ENCODE measurements at regions not wholly inside any gene's neighbourhood (a gene's known extent, or its start where the extent isn't known, plus 50 kb on each side); places are given as distances from the start of the nearest gene placed in this dataset.

DNA sequence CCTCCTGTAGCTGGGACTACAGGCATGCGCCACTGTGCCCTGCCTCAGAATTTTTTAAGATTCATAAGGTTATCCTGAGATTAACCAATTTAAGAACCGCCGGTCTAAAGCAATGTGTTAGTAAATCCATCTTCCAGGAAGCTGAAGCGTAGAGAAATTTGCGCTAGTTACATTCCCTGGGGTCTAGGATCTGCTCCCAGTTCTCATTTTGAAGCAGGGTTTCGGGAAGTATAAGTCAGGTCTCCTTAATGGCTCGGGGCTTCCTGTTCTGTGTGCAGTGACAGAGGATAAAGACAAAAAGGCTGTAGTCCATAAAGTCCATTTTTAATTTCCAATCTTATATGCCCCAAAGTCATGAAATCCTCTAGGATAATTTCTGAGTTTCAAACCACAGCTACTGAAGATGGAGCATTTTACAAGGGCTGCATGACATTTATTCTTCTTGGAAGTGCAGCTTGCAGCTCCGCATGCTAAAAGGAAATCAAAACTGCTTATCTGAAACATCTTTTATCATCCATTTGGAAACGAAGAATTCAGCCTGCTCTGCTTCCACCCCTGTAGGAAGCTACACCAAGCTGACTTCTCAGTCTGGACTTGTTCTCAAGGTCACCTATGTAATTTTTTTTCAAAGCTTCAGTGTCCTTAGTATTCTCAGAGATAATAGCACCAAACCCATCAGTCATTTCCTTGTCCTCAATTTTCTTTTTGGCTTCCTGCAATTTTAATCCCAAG is 326.1 kb downstream of the PRL start:
- DNase-seq: no peak

DNA sequence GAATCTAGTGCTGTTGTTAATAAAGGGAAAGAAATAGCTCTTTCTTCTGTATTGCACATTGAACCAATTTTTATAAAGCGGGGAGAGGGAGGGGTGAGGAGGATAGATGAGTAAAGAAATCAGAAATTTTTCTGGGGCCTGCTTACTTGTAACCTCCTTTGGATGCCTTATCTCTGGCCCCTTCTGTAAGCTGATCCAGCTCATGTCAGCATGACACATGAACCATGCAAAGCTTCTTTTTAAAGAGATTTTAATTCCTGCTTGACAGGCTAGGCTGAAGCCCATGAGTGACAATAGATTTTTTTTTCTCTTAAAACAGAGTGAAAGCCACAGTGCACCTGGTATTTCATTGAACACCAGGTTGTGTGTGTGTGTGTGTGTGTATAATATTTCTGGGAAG is 325.3 kb downstream of the PRL start:
- no peak for DNase-seq

DNA sequence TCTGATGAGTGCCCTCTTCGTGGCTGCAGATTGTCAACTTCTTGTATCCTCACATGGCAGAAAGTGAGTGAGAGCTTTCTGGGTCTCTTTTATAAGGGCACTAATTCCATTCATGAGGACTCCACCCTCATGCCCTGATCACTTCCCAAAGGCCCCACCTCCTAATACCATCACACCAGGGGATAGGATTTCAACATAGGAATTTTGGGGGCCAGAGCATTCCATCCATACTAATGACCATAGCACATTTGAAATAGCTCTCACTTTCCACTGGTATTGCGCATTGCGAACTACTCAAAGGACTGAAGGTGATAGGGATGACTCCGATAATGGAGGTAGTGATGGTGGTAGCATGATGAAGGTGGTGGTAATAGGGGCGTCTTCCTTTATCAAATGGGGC is 324.3 kb downstream of the PRL start:
- DNase-seq: no peak

DNA sequence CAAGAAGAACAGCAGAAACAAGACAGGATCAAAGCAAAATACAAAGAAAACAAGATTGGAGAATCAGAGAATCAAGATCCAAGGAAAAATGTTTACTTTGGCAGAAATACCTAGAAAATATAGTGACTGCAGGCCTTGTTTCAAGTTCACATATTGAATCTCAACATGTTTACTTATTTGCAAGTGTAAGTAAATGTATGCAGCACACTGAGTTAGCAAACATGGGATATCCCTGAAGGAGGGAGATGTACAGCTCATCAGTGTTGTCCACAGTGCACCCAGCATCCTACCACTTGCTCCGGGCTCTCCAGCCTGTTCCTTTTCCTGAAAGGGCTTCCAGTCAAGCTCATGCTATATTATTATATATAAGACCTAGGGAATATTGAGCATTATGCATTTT is 319.5 kb downstream of the PRL start:
- DNase-seq: no peak

DNA sequence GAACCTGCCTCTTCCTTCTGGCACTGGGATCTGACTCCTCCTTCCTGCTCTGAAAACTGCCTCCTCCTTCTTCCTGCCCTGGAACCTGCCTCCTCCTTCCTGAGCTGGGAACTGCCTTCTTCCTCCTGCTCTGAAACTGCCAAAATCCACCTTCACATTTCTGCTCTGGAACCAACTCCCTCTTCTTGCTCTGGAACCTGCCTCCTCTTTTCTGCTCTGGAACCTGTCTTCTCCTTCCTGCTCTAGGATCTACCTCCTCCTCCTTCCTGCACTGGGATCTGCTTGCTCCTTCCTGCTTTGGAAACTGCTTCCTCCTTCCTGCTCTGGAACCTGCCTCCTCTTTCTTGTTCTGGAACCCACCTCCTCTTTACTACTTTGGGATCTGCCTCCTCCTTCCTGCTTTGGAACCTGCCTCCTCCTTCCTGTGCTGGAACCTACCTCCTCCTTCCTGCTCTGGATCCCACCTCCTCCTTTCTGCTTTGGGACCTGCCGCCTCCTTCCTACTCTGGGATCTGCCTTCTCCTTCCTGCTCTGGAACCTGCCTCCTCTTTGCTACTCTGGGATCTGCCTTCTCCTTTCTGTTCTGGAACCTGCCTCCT is 315.5 kb downstream of the PRL start:
- DNase-seq: no peak

DNA sequence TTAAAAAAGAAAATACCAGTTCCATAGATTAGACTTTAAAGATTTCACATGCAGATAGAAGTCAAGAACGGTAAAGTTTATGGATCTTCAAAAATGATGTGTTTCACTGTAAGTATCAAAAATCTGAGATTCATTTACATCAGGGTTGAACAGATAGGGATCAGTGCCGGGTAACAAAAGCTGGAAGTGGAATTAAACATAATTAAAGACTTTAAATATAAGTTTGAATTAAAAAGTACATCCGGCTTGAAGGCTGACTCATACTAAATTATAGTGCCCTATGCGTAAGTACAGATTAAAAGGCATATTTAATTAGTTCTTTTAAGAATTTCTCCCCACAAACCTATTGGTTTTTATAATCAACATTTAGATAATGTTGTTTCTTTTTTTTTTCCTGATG is 312.7 kb downstream of the PRL start:
- no peak for DNase-seq

DNA sequence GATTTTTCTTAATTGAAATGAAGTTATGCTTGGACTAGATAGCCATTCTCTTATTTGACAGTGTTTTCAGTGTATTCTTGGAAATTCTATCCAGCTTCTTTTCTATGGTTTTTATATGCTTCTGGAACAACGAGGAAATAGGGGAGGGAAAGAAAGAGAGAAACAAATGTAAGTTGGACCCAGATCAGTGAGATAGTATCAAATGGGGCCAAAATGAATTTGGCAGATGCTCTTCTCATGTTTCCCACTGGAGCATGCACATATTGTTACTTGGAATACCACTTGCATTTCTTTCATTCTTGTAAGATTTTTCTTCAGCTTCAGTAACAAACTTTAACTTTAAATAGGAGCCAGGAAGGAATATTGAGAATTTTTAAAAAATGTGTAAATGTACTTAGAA is 312.3 kb downstream of the PRL start:
- no peak for DNase-seq

DNA sequence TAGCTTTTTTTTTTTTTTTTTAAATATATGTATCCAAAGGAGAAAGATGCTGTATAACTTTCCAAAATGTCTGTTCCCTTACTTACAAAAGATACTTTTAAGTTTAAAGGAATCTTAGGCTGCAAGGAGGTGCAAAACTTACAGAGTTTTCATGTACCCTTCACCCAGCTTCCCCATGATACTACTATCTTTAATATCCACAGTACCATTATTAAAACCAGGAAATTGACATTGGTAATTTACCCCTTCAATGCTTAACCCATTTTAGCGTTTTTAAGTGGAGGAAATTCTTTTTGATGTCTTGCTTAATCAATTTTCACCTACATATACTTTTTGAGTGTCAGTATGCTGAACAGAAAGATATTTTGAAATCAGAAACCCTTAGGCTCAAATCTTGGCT is 310.9 kb downstream of the PRL start:
- DNase-seq: no peak

DNA sequence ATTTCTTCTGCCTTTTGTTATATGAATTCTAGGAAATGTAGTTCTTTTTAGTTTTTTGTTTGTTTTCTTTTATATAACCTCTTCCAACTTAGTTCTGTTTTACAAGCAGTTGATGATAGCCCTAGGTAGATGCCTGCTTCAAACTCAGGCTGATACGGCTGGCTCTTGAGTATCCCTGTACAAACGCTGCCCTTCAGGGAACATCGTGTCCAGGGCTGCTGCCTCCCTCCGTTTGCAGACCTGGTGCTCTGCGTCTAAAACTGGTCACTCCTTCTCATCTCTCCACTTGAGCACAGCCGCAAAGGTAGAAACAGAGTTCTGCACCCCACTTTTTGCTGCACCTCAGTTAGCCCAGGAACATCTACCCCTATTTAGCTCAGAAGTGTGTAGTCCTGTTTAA is 310.1 kb downstream of the PRL start:
- no peak for DNase-seq

DNA sequence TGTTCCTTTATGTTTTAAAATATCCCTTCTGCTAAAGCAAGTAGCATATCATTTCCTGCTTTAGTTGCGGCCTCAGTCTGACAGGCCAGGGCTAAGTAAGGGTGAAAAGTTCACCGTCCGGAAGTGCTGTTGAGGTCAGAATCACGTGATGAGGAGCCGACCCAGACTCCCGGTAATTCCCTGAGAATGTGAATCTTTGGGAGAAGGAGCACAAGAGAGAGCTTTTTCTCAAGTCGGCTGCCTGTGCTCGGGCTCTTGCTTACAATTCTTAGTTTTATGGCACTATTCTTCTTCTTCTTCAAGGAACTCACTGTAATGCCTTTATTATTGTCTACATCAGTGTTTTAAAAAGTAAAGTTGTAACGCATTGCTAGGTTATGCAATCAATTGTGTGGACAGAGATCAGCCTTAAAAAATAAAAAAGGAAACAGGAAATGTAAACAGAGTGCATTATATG is 309.3 kb downstream of the PRL start:
- DNase-seq: no peak

DNA sequence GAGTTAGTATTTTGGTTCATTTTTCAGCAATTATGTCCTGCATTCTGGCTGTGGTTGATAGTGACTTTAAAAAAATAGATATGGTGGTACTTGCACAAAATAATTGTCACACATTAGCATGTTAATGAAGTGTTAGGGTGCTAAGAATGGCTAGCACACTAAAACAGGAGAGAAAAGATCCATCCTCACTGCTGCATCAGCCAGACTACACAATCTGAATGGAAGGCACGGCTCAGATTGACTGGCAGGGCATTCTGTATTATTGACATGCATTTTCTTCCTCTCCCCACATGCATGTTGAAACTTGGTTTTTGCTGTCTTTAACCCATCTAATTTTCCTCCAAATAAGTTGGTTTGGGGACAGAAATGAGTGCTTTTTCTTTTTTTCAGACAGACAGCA is 306.3 kb downstream of the PRL start:
- DNase-seq: no peak

DNA sequence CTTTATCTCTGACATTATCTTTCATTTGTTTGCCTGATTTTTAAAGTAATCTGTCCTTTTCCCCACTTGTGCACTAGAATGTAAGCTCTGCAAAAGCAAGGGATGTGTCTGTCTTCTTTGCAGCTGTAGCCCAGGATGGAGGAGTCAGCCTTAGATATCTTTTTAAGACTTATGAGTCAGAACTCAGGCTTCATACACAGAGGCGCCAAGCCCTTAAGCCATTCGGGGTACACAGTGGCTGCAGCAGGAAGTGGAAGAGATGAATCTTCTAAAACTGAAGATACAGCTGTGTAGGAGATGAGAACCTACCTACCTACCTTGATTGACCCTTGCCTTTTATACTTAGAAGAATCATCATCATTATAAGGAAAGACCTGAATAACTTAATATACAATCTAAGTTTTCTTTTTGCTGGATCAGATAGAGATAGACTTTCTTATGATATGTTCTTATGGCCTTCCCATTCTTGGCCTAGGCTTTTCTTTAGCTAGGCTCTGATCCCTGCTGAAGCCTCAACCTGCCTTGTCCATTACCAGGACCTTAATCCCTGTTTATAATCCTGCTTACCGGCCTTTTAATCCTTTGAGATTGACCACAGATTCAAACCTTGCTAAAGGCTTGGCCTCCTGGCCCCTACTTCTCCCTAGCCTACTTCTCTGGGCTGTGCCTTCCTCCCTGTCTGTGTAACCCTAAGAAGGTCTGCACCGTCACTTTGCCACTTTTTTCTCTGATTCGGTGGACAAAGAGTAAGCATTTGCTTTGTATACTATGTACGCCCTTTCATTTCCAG is 304.5 kb downstream of the PRL start:
- no peak for DNase-seq

DNA sequence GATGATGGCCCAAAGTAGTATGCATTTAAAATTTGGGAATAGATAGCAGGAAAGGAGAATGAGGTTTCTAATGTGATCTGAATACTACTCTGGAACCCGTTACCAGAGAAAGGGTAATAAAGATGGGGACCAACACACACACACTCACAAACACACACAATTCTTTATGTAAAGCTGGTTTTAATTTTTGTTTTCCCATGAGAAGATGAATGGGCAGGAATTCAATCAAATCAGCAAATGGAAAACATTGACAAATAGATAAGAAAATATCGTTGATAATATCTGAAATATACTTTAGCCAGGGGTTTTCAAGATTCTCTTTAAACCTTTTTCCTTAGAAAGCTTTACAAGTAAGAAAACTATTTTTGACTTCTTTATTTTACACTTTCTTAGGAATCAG is 303.0 kb downstream of the PRL start:
- DNase-seq: no peak

DNA sequence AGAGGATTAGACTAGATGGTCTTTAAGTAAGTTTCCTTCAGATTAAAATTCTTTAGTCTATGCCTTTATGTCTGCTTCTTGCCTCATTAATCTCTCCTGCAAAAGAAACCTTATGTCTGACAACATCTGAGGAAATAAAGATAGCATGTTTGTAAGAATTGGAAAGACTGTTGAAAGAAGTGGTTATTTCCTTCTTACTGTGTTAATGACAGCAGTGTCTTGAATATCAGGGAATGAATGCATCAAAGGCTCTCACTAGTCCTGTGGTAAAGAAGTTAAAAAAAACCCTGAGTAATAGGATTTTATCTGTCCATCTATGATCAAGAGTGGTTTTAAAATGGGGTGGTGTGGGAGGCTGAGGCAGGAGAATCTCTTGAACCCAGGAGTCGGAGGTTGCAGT is 302.0 kb downstream of the PRL start:
- no peak for DNase-seq

DNA sequence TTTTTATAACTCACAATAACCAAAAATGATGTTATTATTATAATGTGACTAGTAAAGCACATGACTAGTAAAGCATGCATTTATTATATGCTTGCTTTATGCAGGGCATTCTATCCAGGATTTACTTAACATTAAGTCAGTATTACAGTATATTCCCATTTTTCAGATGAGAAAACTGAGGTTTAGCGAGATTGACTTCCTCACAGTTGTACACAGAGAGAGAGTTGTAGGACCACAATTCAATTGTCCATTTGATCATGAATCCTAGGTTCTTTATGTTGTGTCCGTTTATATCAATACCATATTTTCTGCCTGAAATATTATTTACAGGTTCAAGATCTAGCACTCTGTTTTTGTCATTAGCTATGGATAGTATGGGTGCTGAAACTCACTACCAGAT is 301.5 kb downstream of the PRL start:
- no peak for DNase-seq

DNA sequence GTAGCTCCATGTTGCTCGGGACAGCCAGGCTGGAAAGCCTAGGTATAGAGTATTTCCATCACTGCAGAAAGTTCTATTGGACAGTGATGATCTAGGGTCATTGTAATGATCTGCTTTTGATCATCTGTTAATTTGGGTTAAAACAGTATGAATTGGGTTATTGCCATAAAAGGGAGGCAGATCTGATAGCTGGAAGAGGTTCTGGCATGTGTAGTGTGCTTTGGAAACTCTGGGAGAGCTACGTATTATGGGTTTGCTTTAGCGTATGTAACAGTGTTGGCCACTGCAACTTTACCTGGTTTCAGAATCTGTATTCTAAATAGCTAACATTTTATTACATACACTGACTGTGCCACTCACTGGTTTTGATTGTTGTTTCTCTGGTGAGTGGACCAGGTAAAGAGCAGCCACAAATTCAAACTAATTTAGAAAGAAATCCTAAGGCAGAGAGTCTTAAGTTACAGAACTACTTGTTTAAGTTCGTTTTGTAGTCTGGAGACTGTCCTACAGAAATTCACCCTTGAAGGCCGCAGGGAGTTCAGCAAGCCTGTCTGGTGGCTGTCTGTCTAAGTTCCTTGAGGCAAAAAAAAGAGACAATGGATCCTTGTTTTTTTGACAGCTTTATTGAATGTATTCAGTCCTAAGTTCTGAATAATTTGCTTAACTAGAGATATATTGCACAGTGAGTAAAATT is 300.3 kb downstream of the PRL start:
- no peak for DNase-seq

DNA sequence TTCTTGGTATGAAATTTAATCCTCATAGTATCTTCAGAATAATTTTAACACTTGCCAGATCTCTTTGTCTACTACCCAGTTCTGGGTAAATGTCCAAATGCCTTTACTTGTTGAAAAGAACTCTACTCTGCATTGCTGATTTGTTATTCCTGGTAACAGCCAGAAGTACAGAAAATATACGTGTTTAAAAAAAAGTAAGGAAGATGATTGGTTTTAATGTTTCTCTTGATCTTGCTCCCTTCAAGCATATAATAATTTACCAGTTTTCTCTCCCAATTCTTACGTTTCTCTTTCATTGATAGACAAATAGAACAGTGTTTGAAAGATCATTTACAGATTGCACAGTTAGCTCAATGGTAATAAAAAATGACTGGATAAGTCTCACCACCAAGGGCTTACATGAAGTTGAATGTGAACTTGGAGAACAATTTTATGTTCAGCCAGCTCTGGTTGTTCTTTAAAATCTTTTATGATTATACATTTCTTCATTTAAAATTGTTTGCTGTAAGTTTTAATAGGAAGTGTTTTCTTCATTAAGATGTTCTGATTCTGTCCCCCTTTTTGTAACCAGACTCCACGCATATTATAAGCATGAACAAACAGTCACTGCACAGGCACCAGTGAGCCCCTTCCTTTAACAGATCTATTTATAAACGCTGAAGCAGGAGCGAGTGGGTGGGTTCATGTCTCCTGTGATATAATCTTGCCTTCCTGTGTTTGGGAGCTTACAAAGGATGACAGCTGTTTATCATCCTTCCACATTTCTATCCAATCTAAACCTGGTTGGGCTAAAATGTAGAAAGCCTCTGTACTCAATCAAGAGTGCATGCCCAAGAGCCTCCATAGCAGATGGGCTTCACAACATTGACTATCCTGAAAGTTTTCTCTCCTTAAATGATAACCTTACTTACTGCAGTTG is 299.5 kb downstream of the PRL start:
- no peak for DNase-seq

DNA sequence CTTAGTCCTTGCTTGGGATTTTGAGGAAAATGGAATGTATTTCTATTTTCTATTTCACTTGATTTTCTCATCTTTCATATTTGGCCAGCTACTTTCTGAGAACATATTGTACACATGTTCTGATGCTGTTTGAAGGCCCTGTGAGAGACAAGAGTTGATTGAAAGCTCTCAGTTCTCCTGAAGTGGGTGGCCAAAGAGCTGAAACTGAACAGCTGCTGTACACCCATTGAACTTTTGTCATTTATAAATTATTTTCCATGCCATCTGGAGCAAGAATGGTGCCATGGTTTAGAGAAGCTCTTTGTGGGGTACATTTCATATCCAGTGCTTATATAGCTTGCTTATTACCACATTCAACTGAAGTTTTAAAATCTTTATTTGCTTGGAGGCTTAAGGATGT is 298.3 kb downstream of the PRL start:
- no peak for DNase-seq

DNA sequence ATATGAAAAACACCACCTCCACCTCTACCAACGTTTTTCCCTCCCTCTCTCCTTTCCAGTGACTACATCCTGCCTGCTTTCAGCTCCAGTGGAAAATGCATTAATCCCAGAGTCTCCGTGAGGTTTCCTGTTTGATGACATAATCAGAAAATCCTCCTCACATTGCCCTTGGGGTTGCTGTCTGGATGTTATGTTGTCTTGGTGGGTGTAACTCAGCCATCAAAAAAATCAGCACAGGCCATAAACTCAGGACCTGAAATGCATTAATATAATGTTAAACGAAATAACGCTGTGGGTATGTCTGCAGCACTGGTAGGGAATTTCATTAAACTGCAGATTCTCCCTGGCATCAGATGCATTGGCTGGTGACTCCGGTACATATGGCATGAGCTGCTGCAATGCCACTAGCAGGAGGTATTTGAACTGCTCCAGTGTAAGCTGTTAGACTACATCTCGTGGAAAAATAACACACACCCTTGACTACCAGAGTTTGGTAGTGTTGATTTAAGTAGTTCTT is 297.8 kb downstream of the PRL start:
- no peak for DNase-seq

DNA sequence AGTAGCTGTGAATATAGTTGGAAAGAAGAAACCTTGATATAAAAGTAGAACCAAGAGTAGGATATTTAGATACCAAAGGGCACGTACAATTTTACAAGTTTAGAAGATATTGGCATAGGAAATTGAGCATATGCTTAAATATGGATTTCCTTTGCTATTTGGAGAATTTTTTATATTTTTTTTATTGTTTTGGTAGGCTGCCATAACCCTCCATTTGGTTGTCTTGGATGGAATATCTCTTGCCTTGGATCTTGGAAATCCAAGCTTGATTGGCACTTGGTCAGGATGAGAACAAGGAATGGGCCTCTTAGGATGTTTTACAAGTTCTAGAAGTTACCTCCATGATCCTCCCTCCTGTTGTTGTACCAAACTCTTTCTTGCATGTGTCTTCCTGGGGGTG is 297.1 kb downstream of the PRL start:
- DNase-seq: no peak

DNA sequence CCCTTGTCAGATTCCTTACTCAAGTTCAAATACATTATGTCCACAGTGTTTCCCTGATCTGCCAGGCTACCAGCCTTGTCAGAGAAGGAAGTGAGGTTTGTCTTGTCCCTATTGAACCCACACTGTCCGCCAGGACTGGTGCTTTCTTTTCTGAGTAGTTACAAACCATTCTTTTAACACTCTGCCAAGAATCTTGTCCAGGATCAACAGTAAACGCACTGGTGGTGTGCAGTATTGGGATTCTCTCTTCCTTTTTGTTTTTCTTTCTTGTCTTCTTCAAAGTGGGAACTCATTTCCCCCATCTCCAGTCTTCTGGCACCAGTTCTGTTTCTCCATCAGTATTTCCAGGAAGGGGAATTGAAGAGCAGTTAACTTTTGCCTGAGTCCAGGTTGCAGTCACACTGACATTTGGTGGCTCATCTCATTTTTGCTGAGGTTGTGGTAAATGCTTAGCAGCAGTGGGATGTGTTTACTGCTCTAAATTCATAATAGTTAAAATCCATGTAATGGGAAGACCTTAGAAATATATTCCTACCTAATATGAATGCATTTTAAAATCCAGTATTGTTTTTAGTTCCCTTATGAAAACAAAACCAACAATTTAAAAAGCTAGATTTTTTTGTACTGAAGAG is 295.3 kb downstream of the PRL start:
- no peak for DNase-seq

DNA sequence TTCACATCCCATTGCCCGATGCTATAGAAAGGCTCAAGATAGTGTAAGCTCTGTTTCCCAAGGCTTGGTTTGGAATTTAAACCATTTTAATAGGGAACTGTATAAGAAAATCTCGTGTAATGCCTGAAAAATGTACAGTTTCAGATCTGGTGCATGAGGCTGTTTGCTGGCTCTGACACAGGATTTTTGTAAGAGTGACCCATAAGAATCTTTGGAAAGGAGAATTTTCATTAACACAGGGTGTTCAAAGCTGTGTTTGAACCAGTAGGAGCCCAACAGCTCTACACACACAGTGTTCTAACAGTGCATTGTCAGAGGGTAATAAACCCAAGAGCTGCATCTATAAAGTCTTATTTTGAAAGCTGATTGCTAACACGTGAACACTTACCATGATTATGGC is 293.5 kb downstream of the PRL start:
- DNase-seq: no peak
